ENCODE measurements at regions not wholly inside any gene's neighbourhood (a gene's known extent, or its start where the extent isn't known, plus 50 kb on each side); places are given as distances from the start of the nearest gene placed in this dataset.

GRCh38 chr2:2688254-2688653, 357.2 kb upstream of the MYT1L start:
- Histone ChIP-seq H3K4me1 (replicated peaks in 1 of 2) (no peaks in the 10 kb centered on the region), H3K9me3 (replicated peaks in 1 of 3) (no peaks in the 10 kb centered on the region), H3K27ac (no peak overlapping the region), H3K27me3 (no peaks in the 10 kb centered on the region), H3K36me3 (replicated peaks in 1 of 2) (no peaks in the 10 kb centered on the region), H3K4me3 (no peak overlapping the region)
- WGBS, 4 donors: 70 to 74% (median 71%) methylated on average over 6 of the region's 6 CpGs
- no peak for DNase-seq
- intact Hi-C loops (cut with DNase I): no loop called here
- no peak for TF ChIP-seq CTCF (IDR thresholded peaks at IDR 0.05)
- no peak for TF ChIP-seq POLR2A (IDR thresholded peaks at IDR 0.05)

- Histone ChIP-seq H3K4me1 (replicated peaks in 1 of 2) (no peaks in the 10 kb centered on the region), H3K36me3 (replicated peaks in 1 of 2) (no peaks in the 10 kb centered on the region), H3K27ac (no peak overlapping the region), H3K4me3 (no peak overlapping the region), H3K9me3 (replicated peaks in 1 of 3) (no peaks in the 10 kb centered on the region), H3K27me3 (no peaks in the 10 kb centered on the region)
- no peak for TF ChIP-seq POLR2A (IDR thresholded peaks at IDR 0.05)
- no peak for TF ChIP-seq CTCF (IDR thresholded peaks at IDR 0.05)
- intact Hi-C loops (cut with DNase I): no loop called here
- no peak for DNase-seq
- 72 to 84% (median 74%) methylated on average over 2 to 5 of the region's 5 CpGs for WGBS, 4 donors
These were observed 356.7 kb upstream of the MYT1L start for GRCh38 chr2:2687745-2688144.

- DNase-seq: no peak
- Histone ChIP-seq H3K27me3 (no peaks in the 10 kb centered on the region), H3K4me1 (replicated peaks in 1 of 2) (no peaks in the 10 kb centered on the region), H3K27ac (no peak overlapping the region), H3K36me3 (replicated peaks in 1 of 2) (no peaks in the 10 kb centered on the region), H3K4me3 (no peak overlapping the region), H3K9me3 (replicated peaks in 1 of 3) (no peaks in the 10 kb centered on the region)
- 54 to 60% (median 57%) methylated on average over 9 of the region's 9 CpGs for WGBS, 4 donors
- no peak for TF ChIP-seq POLR2A (IDR thresholded peaks at IDR 0.05)
- no peak for TF ChIP-seq CTCF (IDR thresholded peaks at IDR 0.05)
- intact Hi-C loops (cut with DNase I): no loop called here
These were observed 355.1 kb upstream of the MYT1L start for GRCh38 chr2:2686222-2686621.

- H3K36me3 ChIP-seq (replicated peaks in 1 of 2): no peaks in the 10 kb centered on the region
- WGBS, 4 donors: 74 to 88% (median 76%) methylated on average over 9 of the region's 9 CpGs
- no peaks in the 10 kb centered on the region for H3K27me3 ChIP-seq
- intact Hi-C loops (cut with DNase I): no loop called here
- H3K9me3 ChIP-seq (replicated peaks in 1 of 3): no peaks in the 10 kb centered on the region
- TF ChIP-seq POLR2A (IDR thresholded peaks at IDR 0.05): no peak
- TF ChIP-seq CTCF (IDR thresholded peaks at IDR 0.05): no peak
- no peak overlapping the region for H3K4me3 ChIP-seq
- H3K27ac ChIP-seq: no peak overlapping the region
- no peak for DNase-seq
- H3K4me1 ChIP-seq (replicated peaks in 1 of 2): no peaks in the 10 kb centered on the region
These were observed 352.6 kb upstream of the MYT1L start for GRCh38 chr2:2683606-2684224.
